ENCODE measurements at regions not wholly inside any gene's neighbourhood (a gene's known extent, or its start where the extent isn't known, plus 50 kb on each side); places are given as distances from the start of the nearest gene placed in this dataset.

- no peak for DNase-seq (ENCODE audit: low read depth)
- TF ChIP-seq, protein P1, sequence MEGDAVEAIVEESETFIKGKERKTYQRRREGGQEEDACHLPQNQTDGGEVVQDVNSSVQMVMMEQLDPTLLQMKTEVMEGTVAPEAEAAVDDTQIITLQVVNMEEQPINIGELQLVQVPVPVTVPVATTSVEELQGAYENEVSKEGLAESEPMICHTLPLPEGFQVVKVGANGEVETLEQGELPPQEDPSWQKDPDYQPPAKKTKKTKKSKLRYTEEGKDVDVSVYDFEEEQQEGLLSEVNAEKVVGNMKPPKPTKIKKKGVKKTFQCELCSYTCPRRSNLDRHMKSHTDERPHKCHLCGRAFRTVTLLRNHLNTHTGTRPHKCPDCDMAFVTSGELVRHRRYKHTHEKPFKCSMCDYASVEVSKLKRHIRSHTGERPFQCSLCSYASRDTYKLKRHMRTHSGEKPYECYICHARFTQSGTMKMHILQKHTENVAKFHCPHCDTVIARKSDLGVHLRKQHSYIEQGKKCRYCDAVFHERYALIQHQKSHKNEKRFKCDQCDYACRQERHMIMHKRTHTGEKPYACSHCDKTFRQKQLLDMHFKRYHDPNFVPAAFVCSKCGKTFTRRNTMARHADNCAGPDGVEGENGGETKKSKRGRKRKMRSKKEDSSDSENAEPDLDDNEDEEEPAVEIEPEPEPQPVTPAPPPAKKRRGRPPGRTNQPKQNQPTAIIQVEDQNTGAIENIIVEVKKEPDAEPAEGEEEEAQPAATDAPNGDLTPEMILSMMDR (IDR thresholded peaks at IDR 0.05; ENCODE audit: insufficient read depth, low read depth, low read length) = no peak
- Histone ChIP-seq H3K36me3 (ENCODE audit: control insufficient read depth, insufficient read depth, low read length) (no peaks in the 10 kb centered on the region), H3K4me3 (ENCODE audit: low read depth, low read length) (no peak overlapping the region), H3K27me3 (ENCODE audit: control insufficient read depth, insufficient read depth, low read length) (no peaks in the 10 kb centered on the region)
- POLR2A ChIA-PET = no interaction called here
- CTCF ChIA-PET = no interaction called here
Measured at GRCh38 chr10:131701131-131701947, 199.5 kb upstream of the PPP2R2D start.

DNA sequence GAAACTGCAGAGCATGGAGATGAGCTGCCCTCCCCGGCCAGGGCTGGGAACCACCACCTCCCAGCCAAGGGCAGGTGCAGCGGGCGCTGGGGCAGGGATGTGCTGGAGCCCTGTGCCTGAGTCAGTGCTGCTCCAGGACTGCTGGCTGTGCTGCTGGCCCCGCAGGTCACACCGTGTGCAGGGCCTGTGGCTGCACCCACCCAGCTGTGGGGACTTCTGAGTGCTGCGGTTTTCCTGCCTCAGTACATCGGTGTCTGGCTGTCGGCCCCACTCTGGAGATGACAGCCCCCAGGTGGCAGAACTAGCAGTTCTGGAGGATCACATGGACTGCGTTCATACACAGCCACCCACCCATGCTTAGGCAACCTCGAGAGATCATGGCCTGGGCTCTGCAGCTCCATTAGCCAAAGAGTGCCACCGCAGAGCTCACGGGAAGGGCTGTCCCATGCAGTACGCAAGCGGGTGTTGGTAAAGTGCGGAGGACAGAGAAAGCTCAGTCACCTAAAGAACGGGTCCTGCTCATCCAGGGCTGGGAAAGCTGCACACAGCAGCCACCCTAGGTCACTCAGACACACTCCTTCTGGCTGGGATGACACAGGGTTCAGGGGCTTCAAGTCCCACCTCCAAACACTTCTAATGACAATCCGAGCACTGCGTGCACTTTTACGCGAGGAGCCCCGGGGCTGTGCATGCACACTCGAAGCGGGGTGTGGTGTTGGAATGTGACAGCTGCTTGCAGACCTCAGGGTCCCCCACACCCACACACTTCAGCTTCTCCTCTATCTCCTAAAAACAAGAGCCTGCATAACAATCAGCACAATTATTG is 198.1 kb upstream of the PPP2R2D start:
- DNase-seq (ENCODE audit: low read depth) = no peak
- H3K4me3 ChIP-seq (ENCODE audit: low read depth, low read length) = no peak overlapping the region
- TF ChIP-seq, protein P1 (IDR thresholded peaks at IDR 0.05; ENCODE audit: insufficient read depth, low read depth, low read length) = no peak
- ChIA-PET CTCF (no interaction called here), POLR2A (no interaction called here)
- H3K27me3 ChIP-seq (ENCODE audit: control insufficient read depth, insufficient read depth, low read length) = no peaks in the 10 kb centered on the region
- no peaks in the 10 kb centered on the region for H3K36me3 ChIP-seq (ENCODE audit: control insufficient read depth, insufficient read depth, low read length)

- Histone ChIP-seq H3K27me3 (ENCODE audit: control insufficient read depth, insufficient read depth, low read length) (no peaks in the 10 kb centered on the region), H3K36me3 (ENCODE audit: control insufficient read depth, insufficient read depth, low read length) (no peaks in the 10 kb centered on the region), H3K4me3 (ENCODE audit: low read depth, low read length) (no peak overlapping the region)
- ChIA-PET CTCF (no interaction called here), POLR2A (no interaction called here)
- DNase-seq (ENCODE audit: low read depth) = no peak
- TF ChIP-seq, protein P1 (IDR thresholded peaks at IDR 0.05; ENCODE audit: insufficient read depth, low read depth, low read length) = no peak
Measured at GRCh38 chr10:131703541-131703940, 197.3 kb upstream of the PPP2R2D start.

DNA sequence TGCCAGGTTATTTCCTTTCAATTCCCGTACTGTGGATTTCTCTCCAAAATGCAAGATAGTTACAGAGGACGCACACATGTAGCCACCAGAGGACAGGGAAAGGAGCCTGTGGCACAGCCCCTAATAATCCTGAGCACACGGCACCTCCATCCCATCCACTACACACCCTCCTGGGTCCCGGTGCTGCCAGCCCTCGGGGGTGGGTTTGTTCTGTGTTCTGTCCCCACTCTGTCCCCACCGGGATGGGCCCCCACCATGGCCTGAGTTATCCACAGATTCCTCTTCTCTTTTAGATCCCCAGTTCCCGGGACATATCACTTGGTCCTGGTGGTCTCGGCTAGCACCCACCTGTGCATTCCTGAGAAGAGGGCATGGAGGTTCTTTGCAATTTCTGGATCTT is 196.9 kb upstream of the PPP2R2D start:
- TF ChIP-seq, protein P1 (IDR thresholded peaks at IDR 0.05; ENCODE audit: insufficient read depth, low read depth, low read length) = no peak
- Histone ChIP-seq H3K36me3 (ENCODE audit: control insufficient read depth, insufficient read depth, low read length) (no peaks in the 10 kb centered on the region), H3K27me3 (ENCODE audit: control insufficient read depth, insufficient read depth, low read length) (no peaks in the 10 kb centered on the region), H3K4me3 (ENCODE audit: low read depth, low read length) (no peak overlapping the region)
- ChIA-PET CTCF (no interaction called here), POLR2A (no interaction called here)
- DNase-seq (ENCODE audit: low read depth) = no peak

DNA sequence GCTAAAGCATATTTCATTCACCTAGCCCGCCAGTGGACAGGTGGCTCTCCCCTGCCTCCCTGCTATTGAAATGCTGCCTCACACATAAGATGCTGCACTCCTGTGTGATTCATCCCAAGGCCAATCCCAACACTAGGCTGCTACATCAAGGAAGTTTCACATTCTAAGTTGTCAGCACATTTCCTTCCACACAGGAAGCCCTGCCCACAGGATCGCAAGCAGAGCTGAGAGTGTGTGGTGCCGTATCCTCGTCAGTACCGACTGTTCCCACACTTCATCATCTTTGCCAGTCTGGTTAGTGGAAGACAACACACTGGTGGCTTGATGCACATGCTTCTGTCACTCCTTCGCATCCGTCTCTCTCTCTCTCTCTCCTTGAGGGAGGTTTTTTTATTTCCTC is 194.3 kb upstream of the PPP2R2D start:
- Histone ChIP-seq H3K27me3 (ENCODE audit: control insufficient read depth, insufficient read depth, low read length) (no peaks in the 10 kb centered on the region), H3K36me3 (ENCODE audit: control insufficient read depth, insufficient read depth, low read length) (no peaks in the 10 kb centered on the region), H3K4me3 (ENCODE audit: low read depth, low read length) (no peak overlapping the region)
- ChIA-PET CTCF (no interaction called here), POLR2A (no interaction called here)
- TF ChIP-seq, protein P1 (IDR thresholded peaks at IDR 0.05; ENCODE audit: insufficient read depth, low read depth, low read length) = no peak
- DNase-seq (ENCODE audit: low read depth) = no peak
